AG04449 (cell line): ENCODE measurements at regions not wholly inside any gene's neighbourhood (a gene's known extent, or its start where the extent isn't known, plus 50 kb on each side); places are given as distances from the start of the nearest gene placed in this dataset.
"Not testable (repeated sequence)": the region's sequence is repeated elsewhere in the genome, so short reads cannot be mapped to it uniquely, and the experiment has no call there.

Experiments
- CTCF ChIA-PET: fragments of 350-600 bp; formaldehyde crosslinking; extraction: SDS; loops from one replicate; lab custom pipeline; 2021; ENCODE audit warnings: antibody characterized with exemption; lab: Yijun Ruan, JAX
- POLR2A ChIA-PET: fragments of 400-600, 350-600 bp; formaldehyde crosslinking; extraction: SDS; loops from one replicate; lab custom pipeline; 2020; ENCODE audit warnings: antibody characterized with exemption, inconsistent platforms; lab: Yijun Ruan, JAX
- DNase-seq: peaks from one replicate; pipeline ENCODE4 v3.0.0-alpha.2; 2010; ENCODE audit warnings: low read depth, low spot score
- H3K4me3 ChIP-seq: 2 replicates; pipeline ENCODE4 v1.5.1; 2011; ENCODE audit warnings: low read depth, mild to moderate bottlenecking, control low read depth, low read length
- CTCF ChIP-seq: IDR thresholded peaks from one replicate; pipeline ENCODE4 v1.5.1; 2011; ENCODE audit warnings: mild to moderate bottlenecking, moderate library complexity, low read length, control low read depth, inconsistent platforms; ENCODE audit not compliant: insufficient read depth; ENCODE audit errors: missing control alignments

GRCh38 chr15:95629503-95630168 is 700.9 kb upstream of the NR2F2 start:
- H3K4me3 ChIP-seq, result no peak overlapping the region
- POLR2A ChIA-PET, result no interaction called here
- TF ChIP-seq CTCF, result no peak
- no peak for DNase-seq
- CTCF ChIA-PET, result interaction anchor here (0.6 kb wide), 1 partner anchor 1160 kb away, joined by 3 read pairs; no protein-coding TSS in a partner anchor

- no peak for DNase-seq
- ChIA-PET POLR2A (no interaction called here), CTCF (no interaction called here)
- no peak for TF ChIP-seq CTCF
- H3K4me3 ChIP-seq, result no peak overlapping the region
These were observed 699.8 kb upstream of the NR2F2 start for GRCh38 chr15:95630683-95631082.

- TF ChIP-seq CTCF, result no peak
- CTCF ChIA-PET, result no interaction called here
These were observed 694.8 kb upstream of the NR2F2 start for GRCh38 chr15:95635666-95636065.

GRCh38 chr15:95636107-95636506 is 694.4 kb upstream of the NR2F2 start:
- POLR2A ChIA-PET, result no interaction called here
- no peak for DNase-seq
- CTCF ChIA-PET, result no interaction called here
- H3K4me3 ChIP-seq, result no peak overlapping the region
- TF ChIP-seq CTCF, result no peak

More at GRCh38 chr15:95635666-95636065, 694.8 kb upstream of the NR2F2 start:
- DNase-seq, result no peak
- H3K4me3 ChIP-seq, result no peak overlapping the region
- POLR2A ChIA-PET, result no interaction called here

- CTCF ChIA-PET, DNase-seq, POLR2A ChIA-PET, H3K4me3 ChIP-seq: not testable (repeated sequence)
These were observed 693.3 kb upstream of the NR2F2 start for GRCh38 chr15:95637234-95637633.

GRCh38 chr15:95639208-95639607 is 691.3 kb upstream of the NR2F2 start:
- DNase-seq, result no peak
- H3K4me3 ChIP-seq, result no peak overlapping the region
- ChIA-PET CTCF (no interaction called here), POLR2A (no interaction called here)
- TF ChIP-seq CTCF, result no peak
